ENCODE measurements at regions not wholly inside any gene's neighbourhood (a gene's known extent, or its start where the extent isn't known, plus 50 kb on each side); places are given as distances from the start of the nearest gene placed in this dataset.

- intact Hi-C loops (cut with DNase I) = no loop called here
- DNase-seq = no peak
- TF ChIP-seq CTCF (IDR thresholded peaks at IDR 0.05) = no peak
- Histone ChIP-seq H3K4me1 (no peaks in the 10 kb centered on the region), H3K9me3 (peaks cover 0 to 12% of the 10 kb centered on the region in 2 donors), H3K36me3 (no peaks in the 10 kb centered on the region), H3K4me3 (no peak overlapping the region), H3K27ac (no peak overlapping the region), H3K27me3 (no peaks in the 10 kb centered on the region)
- no peak for ATAC-seq
Observed at GRCh38 chr5:136886608-136887007, 521.3 kb upstream of the TRPC7 start.

- no peak for DNase-seq
- Histone ChIP-seq H3K4me3 (no peak overlapping the region), H3K27me3 (no peaks in the 10 kb centered on the region), H3K9me3 (no peaks in the 10 kb centered on the region), H3K27ac (no peak overlapping the region), H3K4me1 (no peaks in the 10 kb centered on the region), H3K36me3 (no peaks in the 10 kb centered on the region)
- intact Hi-C loops (cut with DNase I) = no loop called here
- no peak for TF ChIP-seq CTCF (IDR thresholded peaks at IDR 0.05)
- no peak for ATAC-seq
Observed at GRCh38 chr5:136864960-136865359, 499.6 kb upstream of the TRPC7 start.

- no peak for ATAC-seq
- H3K9me3 ChIP-seq = peaks cover 0 to 8% of the 10 kb centered on the region in 2 donors
- no peaks in the 10 kb centered on the region for H3K4me1 ChIP-seq
- no peak overlapping the region for H3K4me3 ChIP-seq
- intact Hi-C loops (cut with DNase I) = no loop called here
- no peak overlapping the region for H3K27ac ChIP-seq
- TF ChIP-seq CTCF (IDR thresholded peaks at IDR 0.05) = no peak
- H3K36me3 ChIP-seq = no peaks in the 10 kb centered on the region
- DNase-seq = no peak
- no peaks in the 10 kb centered on the region for H3K27me3 ChIP-seq
Observed at GRCh38 chr5:136856648-136857047, 491.3 kb upstream of the TRPC7 start.

GRCh38 chr5:136853971-136854370 is 488.6 kb upstream of the TRPC7 start:
- H3K9me3 ChIP-seq = peaks cover 0 to 24% of the 10 kb centered on the region in 2 donors
- TF ChIP-seq CTCF (IDR thresholded peaks at IDR 0.05) = no peak
- no peak for ATAC-seq
- intact Hi-C loops (cut with DNase I) = no loop called here
- H3K27ac ChIP-seq = no peak overlapping the region
- H3K4me1 ChIP-seq = no peaks in the 10 kb centered on the region
- H3K27me3 ChIP-seq = no peaks in the 10 kb centered on the region
- H3K36me3 ChIP-seq = no peaks in the 10 kb centered on the region
- no peak overlapping the region for H3K4me3 ChIP-seq
- no peak for DNase-seq

GRCh38 chr5:136840601-136841000 is 475.3 kb upstream of the TRPC7 start:
- Histone ChIP-seq H3K4me3 (no peak overlapping the region), H3K27me3 (no peaks in the 10 kb centered on the region), H3K9me3 (no peaks in the 10 kb centered on the region), H3K4me1 (no peaks in the 10 kb centered on the region), H3K36me3 (no peaks in the 10 kb centered on the region), H3K27ac (no peak overlapping the region)
- no peak for TF ChIP-seq CTCF (IDR thresholded peaks at IDR 0.05)
- intact Hi-C loops (cut with DNase I) = no loop called here
- no peak for ATAC-seq
- DNase-seq = no peak

All from left lung (tissue), 4 donors.